LNCAP (cell line): ENCODE measurements at regions not wholly inside any gene's neighbourhood (a gene's known extent, or its start where the extent isn't known, plus 50 kb on each side); places are given as distances from the start of the nearest gene placed in this dataset.

Experiments
- TF ChIP-seq, protein P1 (sequence below): fragments of 450-650 bp; IDR thresholded peaks from 2 replicates; pipeline ENCODE4 v1.5.1; 2017; ENCODE audit warnings: mild to moderate bottlenecking

DNA sequence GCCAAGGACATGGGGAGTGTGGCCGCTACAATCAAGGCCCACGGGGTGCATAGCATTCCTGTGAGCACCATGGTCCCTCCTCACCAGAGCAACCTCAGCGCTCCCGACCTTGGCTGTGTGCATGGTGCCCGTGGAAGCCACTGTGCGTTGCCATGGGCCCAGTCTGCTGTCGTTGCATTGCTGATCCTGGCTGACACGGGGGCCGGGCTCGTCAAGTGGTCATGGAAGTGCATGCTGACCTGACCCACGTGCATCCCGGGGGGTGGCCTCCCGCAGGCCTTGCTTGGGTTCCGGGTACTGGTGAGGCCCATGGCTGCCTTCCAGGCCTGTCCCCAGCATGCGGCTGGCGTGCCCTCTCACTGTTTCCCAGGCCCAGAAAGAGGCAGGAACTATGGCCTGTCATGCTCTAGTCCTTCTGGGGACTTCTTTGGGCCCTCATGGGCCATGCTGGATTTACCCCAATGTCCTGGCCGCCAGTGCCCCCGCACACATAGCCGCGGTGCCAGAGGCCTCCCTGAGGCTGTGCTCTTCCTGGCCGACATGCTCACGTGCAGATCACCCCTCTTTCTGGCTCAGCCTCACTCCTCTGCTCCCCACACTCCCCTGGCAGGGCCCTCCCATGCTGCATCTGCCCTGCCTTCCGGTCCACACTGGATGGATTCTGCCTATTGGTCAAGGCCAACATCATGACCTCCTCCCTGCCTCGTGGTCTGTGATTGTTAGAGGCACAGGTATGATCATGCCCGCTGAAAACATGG lies 1258.0 kb downstream of the BRD1 start:
- TF ChIP-seq, protein P1, sequence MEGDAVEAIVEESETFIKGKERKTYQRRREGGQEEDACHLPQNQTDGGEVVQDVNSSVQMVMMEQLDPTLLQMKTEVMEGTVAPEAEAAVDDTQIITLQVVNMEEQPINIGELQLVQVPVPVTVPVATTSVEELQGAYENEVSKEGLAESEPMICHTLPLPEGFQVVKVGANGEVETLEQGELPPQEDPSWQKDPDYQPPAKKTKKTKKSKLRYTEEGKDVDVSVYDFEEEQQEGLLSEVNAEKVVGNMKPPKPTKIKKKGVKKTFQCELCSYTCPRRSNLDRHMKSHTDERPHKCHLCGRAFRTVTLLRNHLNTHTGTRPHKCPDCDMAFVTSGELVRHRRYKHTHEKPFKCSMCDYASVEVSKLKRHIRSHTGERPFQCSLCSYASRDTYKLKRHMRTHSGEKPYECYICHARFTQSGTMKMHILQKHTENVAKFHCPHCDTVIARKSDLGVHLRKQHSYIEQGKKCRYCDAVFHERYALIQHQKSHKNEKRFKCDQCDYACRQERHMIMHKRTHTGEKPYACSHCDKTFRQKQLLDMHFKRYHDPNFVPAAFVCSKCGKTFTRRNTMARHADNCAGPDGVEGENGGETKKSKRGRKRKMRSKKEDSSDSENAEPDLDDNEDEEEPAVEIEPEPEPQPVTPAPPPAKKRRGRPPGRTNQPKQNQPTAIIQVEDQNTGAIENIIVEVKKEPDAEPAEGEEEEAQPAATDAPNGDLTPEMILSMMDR: no peak

DNA sequence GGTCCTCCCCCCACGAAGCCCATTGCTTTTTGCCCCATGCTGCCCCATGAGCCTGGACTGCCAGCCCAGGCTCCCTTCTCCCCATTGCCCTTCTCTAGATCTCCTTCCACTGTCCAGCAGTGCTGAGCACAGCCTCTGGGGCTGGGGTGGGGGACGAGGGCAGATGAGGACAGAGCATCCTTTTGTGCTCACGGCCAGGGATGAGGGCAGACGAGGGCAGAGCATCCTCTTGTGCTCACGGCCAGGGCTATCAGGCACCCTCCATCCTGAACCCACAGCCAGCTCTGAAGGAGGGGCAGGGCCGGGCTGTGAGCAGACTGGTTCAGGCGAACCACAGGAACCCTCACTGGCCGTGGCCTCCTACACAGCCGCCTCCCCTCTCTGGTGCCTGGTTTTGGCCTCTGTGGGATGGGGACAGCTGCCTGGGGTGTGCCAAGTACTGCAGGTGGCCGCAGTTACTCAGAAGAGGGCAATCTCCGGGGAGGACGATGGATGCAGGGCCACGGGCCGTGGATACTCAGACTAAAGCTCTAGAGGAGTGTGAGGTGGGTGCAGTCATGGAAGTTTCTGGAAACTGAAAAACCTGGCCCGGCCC lies 1258.8 kb downstream of the BRD1 start:
- TF ChIP-seq, protein P1: no peak

DNA sequence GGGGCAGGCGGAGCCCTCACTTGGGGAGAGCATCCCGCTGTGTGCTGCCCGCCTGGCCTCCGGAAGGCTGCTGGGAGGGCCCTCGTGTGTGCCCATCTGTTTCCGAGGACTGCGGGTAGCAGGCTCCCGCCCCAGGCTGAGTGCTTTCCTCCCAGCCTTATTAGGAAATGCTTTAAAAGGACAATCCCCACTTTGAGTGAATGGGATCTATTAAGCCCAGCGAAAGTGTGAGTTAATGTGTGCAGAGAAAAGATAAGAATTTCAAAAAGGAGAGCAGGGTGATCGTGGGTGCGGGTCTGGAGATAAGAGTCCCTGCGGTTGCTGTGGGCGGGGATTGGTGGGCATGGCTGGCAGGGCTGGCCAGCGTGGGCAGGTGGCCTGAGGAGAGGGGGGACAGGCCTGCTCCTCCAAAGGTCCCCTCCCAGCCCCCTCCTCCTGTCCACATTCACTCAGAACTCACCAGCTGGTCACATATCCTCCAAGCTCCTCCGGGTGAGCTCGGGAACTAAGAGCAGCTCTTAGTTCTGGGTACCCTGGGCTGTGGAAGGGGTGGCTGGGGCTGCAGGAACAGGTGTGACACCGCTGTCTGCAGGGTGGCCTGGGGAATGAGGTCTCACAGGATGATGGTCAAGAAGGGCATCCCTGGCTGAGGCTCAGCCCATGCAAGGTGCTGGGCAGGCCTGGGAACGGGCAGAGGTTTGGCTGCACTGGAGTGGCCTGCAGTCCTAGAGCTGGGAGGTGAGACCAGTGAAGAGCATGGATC lies 1260.3 kb downstream of the BRD1 start:
- TF ChIP-seq, protein P1: no peak

DNA sequence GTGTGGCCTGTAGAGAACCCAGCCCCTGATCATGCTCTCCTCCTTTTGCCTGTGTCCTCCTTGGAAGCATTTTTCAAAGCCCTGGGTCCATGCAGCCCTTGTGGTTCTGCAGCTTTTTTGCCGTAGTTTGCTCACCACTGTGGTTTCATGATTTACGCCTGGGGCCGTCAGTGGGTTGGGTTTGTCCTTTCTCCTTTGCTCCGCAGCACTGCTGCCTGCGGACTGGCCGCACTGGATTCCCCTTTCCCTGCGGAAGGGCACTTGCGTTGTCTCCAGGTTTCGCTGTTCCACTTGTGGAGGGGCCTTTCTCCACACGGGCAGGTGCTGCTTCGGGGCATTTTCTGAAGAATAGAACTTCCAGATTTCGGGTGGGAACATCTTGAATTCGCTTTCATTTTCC lies 1260.9 kb downstream of the BRD1 start:
- TF ChIP-seq, protein P1: no peak

DNA sequence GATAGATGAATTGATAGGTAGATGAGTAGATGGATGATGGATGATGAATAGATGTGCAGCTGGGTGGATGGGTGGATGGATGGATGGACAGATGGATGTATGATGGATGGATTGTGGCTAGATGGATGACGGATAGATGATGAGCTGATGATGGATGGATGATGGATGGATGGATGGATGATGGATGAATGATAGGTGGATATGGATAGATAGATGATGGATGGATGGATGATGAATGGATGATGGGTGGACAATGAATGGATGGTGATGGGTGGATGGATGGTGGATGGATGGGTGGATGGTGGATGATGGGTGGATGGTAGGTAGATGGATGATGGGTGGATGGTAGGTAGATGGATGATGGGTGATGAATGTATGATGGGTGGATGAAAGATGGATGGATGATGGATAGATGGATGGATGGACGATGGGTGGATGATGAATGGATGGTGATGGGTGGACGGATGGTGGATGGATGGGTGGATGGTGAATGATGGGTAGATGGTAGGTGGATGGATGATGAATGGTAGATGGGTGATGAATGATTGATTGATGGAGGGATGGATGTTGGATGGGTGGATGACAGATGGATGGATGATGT lies 1261.7 kb downstream of the BRD1 start:
- TF ChIP-seq, protein P1: no peak

DNA sequence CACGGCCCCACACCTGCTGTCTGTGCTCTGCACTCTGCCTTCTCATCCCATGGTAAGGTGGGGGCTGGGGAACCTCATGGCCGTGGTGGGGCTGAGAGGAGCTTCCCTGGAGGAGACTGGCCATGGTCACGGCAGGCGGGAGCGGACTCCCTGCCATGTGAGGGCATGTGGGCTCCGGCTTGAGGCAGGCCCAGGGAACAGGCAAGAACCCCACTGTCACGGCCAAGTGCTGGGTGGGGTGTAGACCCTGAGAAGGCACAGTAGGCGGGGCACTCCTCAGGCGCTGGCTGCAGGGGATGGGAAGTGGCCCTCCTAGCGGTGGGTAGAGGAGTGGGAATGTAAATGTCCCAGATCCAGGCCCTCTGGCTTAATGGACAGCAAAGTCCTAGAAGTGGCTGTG lies 1262.7 kb downstream of the BRD1 start:
- TF ChIP-seq, protein P1: no peak

DNA sequence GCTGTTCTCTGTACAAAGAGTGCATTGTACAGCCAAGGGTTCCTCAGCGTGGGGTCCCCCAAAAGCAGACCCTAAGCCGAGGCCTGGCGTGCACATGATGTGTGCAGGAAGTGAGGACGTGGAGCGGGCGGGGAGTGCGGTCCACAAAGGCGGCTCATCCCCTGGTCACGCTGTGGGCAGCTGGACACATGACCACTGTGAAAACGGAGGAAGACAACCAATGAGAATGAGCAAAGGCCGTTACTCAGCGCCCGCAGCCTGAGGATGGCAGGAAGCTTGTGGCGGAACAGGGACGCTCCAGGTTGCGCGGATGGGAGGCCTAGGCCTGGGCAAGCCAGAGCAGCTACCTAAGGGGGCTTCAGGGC lies 1263.7 kb downstream of the BRD1 start:
- TF ChIP-seq, protein P1: no peak
